ENCODE measurements at regions not wholly inside any gene's neighbourhood (a gene's known extent, or its start where the extent isn't known, plus 50 kb on each side); places are given as distances from the start of the nearest gene placed in this dataset.

GRCh38 chr10:21014141-21014540, 117.0 kb upstream of the NEBL start:
- no peaks in the 10 kb centered on the region for H3K79me2 ChIP-seq (ENCODE audit: low read depth)
- ChIA-PET POLR2A (ENCODE audit: unreplicated experiment) (no interaction called here), CTCF (no interaction called here)
- no peak for DNase-seq
- H4K20me1 ChIP-seq (ENCODE audit: insufficient read depth): no peaks in the 10 kb centered on the region
- no peak overlapping the region for H3K4me2 ChIP-seq
- intact Hi-C loops (cut with micrococcal nuclease; ENCODE audit: unreplicated experiment): no loop called here
- H3K9me2 ChIP-seq (ENCODE audit: insufficient read depth): no peaks in the 10 kb centered on the region
- H3K36me3 ChIP-seq (ENCODE audit: low read depth): no peaks in the 10 kb centered on the region
- TF ChIP-seq CTCF (conservative IDR thresholded peaks at IDR 0.05) (no peak), EZH2 (IDR thresholded peaks at IDR 0.05; ENCODE audit: low read depth) (no peak)
- no peak overlapping the region for H3K27ac ChIP-seq
- no peaks in the 10 kb centered on the region for H3F3A ChIP-seq (ENCODE audit: insufficient read depth, low read depth)
- H3K4me1 ChIP-seq (replicated peaks; ENCODE audit: insufficient read depth): no peaks in the 10 kb centered on the region
- H3K4me3 ChIP-seq: no peak overlapping the region
- H3K9me3 ChIP-seq (ENCODE audit: insufficient read depth, low read depth): no peaks in the 10 kb centered on the region
- no peak overlapping the region for H2AFZ ChIP-seq
- H3K27me3 ChIP-seq (ENCODE audit: insufficient read depth, low read depth): no peaks in the 10 kb centered on the region
- no TSS peak for BruUV-seq (replicated peaks)

GRCh38 chr10:21011433-21012018, 114.4 kb upstream of the NEBL start:
- TF ChIP-seq EZH2 (IDR thresholded peaks at IDR 0.05; ENCODE audit: low read depth) (no peak), CTCF (conservative IDR thresholded peaks at IDR 0.05) (no peak)
- Histone ChIP-seq H3K36me3 (ENCODE audit: low read depth) (no peaks in the 10 kb centered on the region), H3K4me3 (no peak overlapping the region), H3K79me2 (ENCODE audit: low read depth) (no peaks in the 10 kb centered on the region), H4K20me1 (ENCODE audit: insufficient read depth) (no peaks in the 10 kb centered on the region; the same call in 1 of the 2 replicates), H3K4me1 (replicated peaks; ENCODE audit: insufficient read depth) (no peaks in the 10 kb centered on the region), H3K4me2 (no peak overlapping the region), H3F3A (ENCODE audit: insufficient read depth, low read depth) (no peaks in the 10 kb centered on the region), H3K27ac (no peak overlapping the region), H3K27me3 (ENCODE audit: insufficient read depth, low read depth) (no peaks in the 10 kb centered on the region), H2AFZ (no peak overlapping the region), H3K9me3 (ENCODE audit: insufficient read depth, low read depth) (no peaks in the 10 kb centered on the region), H3K9me2 (ENCODE audit: insufficient read depth) (no peaks in the 10 kb centered on the region)
- no TSS peak for BruUV-seq (replicated peaks)
- ChIA-PET POLR2A (ENCODE audit: unreplicated experiment) (no interaction called here), CTCF (no interaction called here)
- DNase-seq: no peak
- intact Hi-C loops (cut with micrococcal nuclease; ENCODE audit: unreplicated experiment): no loop called here

GRCh38 chr10:21010615-21011014, 113.5 kb upstream of the NEBL start:
- POLR2A ChIA-PET (ENCODE audit: unreplicated experiment): no interaction called here

More at GRCh38 chr10:21010615-21011014, 113.5 kb upstream of the NEBL start:
- Histone ChIP-seq H3K4me2 (no peak overlapping the region), H3K79me2 (ENCODE audit: low read depth) (no peaks in the 10 kb centered on the region), H3K9me2 (ENCODE audit: insufficient read depth) (no peaks in the 10 kb centered on the region), H3F3A (ENCODE audit: insufficient read depth, low read depth) (no peaks in the 10 kb centered on the region), H3K36me3 (ENCODE audit: low read depth) (no peaks in the 10 kb centered on the region), H3K4me3 (no peak overlapping the region), H3K27me3 (ENCODE audit: insufficient read depth, low read depth) (no peaks in the 10 kb centered on the region), H4K20me1 (ENCODE audit: insufficient read depth) (no peaks in the 10 kb centered on the region; the same call in 1 of the 2 replicates), H3K9me3 (ENCODE audit: insufficient read depth, low read depth) (no peaks in the 10 kb centered on the region), H3K4me1 (replicated peaks; ENCODE audit: insufficient read depth) (no peaks in the 10 kb centered on the region), H3K27ac (no peak overlapping the region), H2AFZ (no peak overlapping the region)
- CTCF ChIA-PET: no interaction called here
- DNase-seq: no peak
- no TSS peak for BruUV-seq (replicated peaks)
- TF ChIP-seq EZH2 (IDR thresholded peaks at IDR 0.05; ENCODE audit: low read depth): no peak
- no peak for TF ChIP-seq CTCF (conservative IDR thresholded peaks at IDR 0.05)
- intact Hi-C loops (cut with micrococcal nuclease; ENCODE audit: unreplicated experiment): no loop called here
